AG04449 (cell line): ENCODE measurements at regions not wholly inside any gene's neighbourhood (a gene's known extent, or its start where the extent isn't known, plus 50 kb on each side); places are given as distances from the start of the nearest gene placed in this dataset.

ENCODE experiments used
- CTCF ChIA-PET: fragments of 350-600 bp; formaldehyde crosslinking; extraction: SDS; loops from one replicate; lab custom pipeline; 2021; ENCODE audit warnings: antibody characterized with exemption; lab: Yijun Ruan, JAX
- POLR2A ChIA-PET: fragments of 400-600, 350-600 bp; formaldehyde crosslinking; extraction: SDS; loops from one replicate; lab custom pipeline; 2020; ENCODE audit warnings: antibody characterized with exemption, inconsistent platforms; lab: Yijun Ruan, JAX
- DNase-seq: peaks from one replicate; pipeline ENCODE4 v3.0.0-alpha.2; 2010; ENCODE audit warnings: low read depth, low spot score
- H3K4me3 ChIP-seq: 2 replicates; pipeline ENCODE4 v1.5.1; 2011; ENCODE audit warnings: low read depth, mild to moderate bottlenecking, control low read depth, low read length
- TF ChIP-seq, protein P1 (sequence below): IDR thresholded peaks from one replicate; pipeline ENCODE4 v1.5.1; 2011; ENCODE audit warnings: mild to moderate bottlenecking, moderate library complexity, low read length, control low read depth, inconsistent platforms; ENCODE audit not compliant: insufficient read depth; ENCODE audit errors: missing control alignments

DNA sequence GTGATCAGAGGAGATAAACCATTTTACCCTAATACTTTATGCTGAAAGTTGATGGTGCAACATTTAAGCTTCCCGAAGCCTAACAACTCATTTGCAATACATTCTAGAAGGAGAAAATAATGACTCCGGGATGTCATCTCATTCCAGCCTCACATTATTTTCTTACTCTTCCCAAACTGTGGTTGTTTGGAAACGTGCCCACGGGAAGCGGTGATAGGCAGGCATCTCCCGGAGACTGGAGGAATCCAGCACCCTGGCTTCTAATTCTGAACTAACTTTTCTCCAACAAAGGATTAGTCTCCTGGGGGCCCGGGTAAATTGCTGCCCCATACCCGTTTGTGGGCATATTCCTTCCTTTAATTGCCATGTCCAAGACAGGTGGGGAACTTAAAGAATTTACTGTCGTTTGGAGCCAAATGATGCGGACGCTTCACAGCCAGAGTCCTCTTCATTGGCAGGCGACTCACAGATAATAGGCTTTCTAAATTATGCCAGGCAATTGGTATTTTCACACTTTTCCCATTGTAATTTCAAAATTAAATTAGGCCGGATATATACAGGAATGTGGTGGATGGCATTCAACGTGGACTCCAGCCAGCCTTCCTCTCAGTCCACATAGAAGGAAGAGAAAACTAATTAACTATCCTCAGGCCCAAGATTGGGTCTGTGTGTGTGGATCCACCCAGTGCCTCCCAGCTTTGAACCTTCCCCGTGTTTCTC lies 278.1 kb downstream of the AJAP1 start:
- no peak for DNase-seq
- ChIA-PET CTCF (no interaction called here), POLR2A (no interaction called here)
- TF ChIP-seq, protein P1, sequence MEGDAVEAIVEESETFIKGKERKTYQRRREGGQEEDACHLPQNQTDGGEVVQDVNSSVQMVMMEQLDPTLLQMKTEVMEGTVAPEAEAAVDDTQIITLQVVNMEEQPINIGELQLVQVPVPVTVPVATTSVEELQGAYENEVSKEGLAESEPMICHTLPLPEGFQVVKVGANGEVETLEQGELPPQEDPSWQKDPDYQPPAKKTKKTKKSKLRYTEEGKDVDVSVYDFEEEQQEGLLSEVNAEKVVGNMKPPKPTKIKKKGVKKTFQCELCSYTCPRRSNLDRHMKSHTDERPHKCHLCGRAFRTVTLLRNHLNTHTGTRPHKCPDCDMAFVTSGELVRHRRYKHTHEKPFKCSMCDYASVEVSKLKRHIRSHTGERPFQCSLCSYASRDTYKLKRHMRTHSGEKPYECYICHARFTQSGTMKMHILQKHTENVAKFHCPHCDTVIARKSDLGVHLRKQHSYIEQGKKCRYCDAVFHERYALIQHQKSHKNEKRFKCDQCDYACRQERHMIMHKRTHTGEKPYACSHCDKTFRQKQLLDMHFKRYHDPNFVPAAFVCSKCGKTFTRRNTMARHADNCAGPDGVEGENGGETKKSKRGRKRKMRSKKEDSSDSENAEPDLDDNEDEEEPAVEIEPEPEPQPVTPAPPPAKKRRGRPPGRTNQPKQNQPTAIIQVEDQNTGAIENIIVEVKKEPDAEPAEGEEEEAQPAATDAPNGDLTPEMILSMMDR: no peak
- no peak overlapping the region for H3K4me3 ChIP-seq

DNA sequence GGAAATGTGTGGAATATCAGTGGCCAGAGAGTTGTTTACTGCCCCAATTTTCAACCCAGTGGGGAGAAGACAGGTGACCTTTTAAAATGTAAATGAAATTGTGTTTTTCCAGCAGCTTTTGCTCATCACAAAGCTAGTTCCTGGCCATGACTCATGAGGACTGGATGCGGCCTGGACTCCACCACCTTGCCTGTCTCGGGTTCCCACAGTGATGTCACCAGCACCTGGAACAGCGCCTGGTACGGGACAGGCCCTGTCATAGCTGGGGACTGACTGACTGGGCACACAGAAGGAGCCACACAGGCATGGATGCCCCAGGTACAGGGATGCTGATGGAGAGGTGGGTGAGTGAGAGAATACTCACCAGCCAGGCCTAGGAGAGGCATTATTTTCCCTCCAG lies 277.1 kb downstream of the AJAP1 start:
- no peak for DNase-seq

DNA sequence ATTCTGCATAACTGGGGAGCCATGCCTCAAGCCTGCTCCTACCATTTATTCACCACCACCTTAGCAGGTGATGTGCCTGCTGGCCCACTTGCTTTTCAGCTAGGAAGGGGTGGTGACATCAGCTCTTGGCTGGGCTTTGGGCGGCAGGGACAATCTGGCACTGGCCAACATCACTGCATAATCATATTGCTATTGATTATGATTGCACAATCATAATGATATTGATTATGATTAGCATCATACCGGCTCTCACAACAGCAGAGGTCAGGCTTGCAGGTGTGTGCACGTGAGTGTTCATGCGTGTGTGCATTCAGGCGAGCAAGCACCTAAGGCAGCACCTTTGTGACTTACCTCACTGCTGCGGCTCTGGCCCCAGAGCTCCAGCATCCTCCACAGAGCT lies 273.8 kb downstream of the AJAP1 start:
- CTCF ChIA-PET: no interaction called here
- TF ChIP-seq, protein P1: no peak
- POLR2A ChIA-PET: no interaction called here
- DNase-seq: no peak
- no peak overlapping the region for H3K4me3 ChIP-seq

More for the DNA sequence above, 277.1 kb downstream of the AJAP1 start:
- TF ChIP-seq, protein P1: no peak
- no peak overlapping the region for H3K4me3 ChIP-seq
- POLR2A ChIA-PET: no interaction called here
- CTCF ChIA-PET: no interaction called here

DNA sequence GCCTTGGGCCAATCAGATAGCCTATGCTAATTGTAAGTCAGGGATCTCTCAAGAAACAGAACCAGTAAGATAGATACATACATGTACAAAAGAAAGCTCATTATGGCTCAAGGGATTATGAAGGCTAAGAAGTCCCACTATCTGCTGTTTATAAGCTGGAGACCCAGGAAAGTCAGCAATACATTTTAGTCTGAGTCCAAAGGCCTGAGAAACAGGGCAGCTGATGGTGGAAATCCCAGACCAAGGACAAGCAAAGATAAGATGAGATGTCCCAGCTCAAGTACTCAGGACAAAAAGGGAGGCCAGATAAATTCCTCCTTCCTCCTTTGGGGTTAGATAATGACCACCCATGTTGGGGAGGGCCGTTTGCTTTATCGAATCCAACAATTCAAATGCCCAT lies 269.9 kb downstream of the AJAP1 start:
- H3K4me3 ChIP-seq: no peak overlapping the region
- TF ChIP-seq, protein P1: no peak
- ChIA-PET POLR2A (no interaction called here), CTCF (no interaction called here)
- DNase-seq: no peak

DNA sequence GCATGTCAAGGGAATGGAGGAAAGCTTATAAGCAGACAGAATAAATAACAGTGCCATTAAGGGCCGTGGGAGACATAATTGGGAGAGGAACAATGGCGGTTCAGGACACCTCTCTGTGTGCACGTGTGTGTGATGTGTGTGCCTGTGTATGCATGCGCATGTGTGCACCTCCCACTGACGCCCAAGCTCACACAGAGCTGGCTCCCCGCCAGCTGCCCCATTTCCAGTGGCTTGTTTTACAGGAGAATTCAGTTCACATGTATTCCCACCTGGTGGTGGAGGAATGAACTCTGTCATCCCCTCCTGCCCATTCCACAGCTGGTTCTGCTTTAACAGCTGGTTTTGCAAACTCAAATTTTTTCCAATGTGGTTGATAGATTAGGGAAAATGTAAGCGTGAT lies 262.2 kb downstream of the AJAP1 start:
- POLR2A ChIA-PET: no interaction called here
- TF ChIP-seq, protein P1: no peak
- H3K4me3 ChIP-seq: no peak overlapping the region
- DNase-seq: no peak
- CTCF ChIA-PET: no interaction called here

DNA sequence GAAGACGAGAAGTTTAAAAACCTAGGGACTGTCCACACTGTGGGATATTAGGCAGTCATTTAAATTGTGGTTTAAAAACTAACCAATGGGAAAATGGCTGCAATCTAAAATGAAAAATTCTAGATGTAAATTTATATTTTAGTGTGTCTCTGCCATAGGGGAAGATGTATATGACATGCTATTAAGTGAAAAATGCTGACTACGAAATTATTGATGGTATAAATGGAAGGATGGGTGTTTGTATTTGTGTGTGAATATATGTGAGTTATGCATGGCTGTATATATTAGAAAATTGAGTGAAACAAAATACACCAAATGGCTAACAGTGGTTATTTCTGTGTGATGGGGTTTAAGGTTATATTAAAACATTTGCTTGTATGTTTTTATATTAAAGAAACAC lies 260.7 kb downstream of the AJAP1 start:
- POLR2A ChIA-PET: no interaction called here
- CTCF ChIA-PET: no interaction called here
- TF ChIP-seq, protein P1: no peak
- no peak overlapping the region for H3K4me3 ChIP-seq
- no peak for DNase-seq
